ENCODE measurements at regions not wholly inside any gene's neighbourhood (a gene's known extent, or its start where the extent isn't known, plus 50 kb on each side); places are given as distances from the start of the nearest gene placed in this dataset.

DNA sequence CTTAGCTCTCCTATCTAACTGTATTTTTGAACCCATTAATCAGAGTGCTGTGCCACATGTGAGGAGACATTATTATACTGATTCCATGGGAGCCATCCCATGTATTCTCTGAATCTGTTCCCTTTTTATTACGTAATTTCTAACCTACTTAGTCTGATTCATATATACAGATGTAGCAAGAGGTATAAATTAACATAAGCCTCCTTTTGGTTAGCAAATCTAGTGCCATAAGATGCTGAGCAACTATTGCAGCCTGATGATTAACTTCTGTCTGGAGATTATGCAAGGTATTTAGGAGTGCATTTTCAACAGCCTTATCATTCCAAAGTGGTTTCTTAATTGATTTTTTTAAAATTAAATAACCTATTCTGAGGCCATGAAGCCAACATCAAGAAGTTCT, 80.2 kb upstream of the EPCAM start:
- no peaks in the 10 kb centered on the region for H3K9me1 ChIP-seq (ENCODE audit: control insufficient read depth, extremely low read depth, insufficient read depth, low read length)
- H4K20me1 ChIP-seq (ENCODE audit: control insufficient read depth, extremely low read depth, insufficient read depth, low read length): no peaks in the 10 kb centered on the region
- H3K36me3 ChIP-seq (ENCODE audit: control insufficient read depth in 2 of 2, extremely low read depth in 1 of 2, insufficient read depth in 2 of 2, low read length in 2 of 2): no peaks in the 10 kb centered on the region
- dilution Hi-C loops (cut with MboI; ENCODE audit: extremely low pct_ligation_motif_present, low sequenced_read_pairs): no loop called here
- no peaks in the 10 kb centered on the region for H3K9me3 ChIP-seq (ENCODE audit: control insufficient read depth, low read depth, low read length)
- H3K27me3 ChIP-seq (ENCODE audit: control insufficient read depth, extremely low read depth, insufficient read depth, low read length): no peaks in the 10 kb centered on the region
- FAIRE-seq: no peak
- no peak overlapping the region for H3K27ac ChIP-seq (ENCODE audit: control insufficient read depth, insufficient read depth, low read length)
- no peak overlapping the region for H3K4me2 ChIP-seq (ENCODE audit: control insufficient read depth, extremely low read depth, insufficient read depth, low read depth, low read length)
- H2AFZ ChIP-seq (ENCODE audit: control insufficient read depth, low read length): no peak overlapping the region
- TF ChIP-seq EZH2 (IDR thresholded peaks at IDR 0.05; ENCODE audit: low read length): no peak
- TF ChIP-seq, protein P1, sequence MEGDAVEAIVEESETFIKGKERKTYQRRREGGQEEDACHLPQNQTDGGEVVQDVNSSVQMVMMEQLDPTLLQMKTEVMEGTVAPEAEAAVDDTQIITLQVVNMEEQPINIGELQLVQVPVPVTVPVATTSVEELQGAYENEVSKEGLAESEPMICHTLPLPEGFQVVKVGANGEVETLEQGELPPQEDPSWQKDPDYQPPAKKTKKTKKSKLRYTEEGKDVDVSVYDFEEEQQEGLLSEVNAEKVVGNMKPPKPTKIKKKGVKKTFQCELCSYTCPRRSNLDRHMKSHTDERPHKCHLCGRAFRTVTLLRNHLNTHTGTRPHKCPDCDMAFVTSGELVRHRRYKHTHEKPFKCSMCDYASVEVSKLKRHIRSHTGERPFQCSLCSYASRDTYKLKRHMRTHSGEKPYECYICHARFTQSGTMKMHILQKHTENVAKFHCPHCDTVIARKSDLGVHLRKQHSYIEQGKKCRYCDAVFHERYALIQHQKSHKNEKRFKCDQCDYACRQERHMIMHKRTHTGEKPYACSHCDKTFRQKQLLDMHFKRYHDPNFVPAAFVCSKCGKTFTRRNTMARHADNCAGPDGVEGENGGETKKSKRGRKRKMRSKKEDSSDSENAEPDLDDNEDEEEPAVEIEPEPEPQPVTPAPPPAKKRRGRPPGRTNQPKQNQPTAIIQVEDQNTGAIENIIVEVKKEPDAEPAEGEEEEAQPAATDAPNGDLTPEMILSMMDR (optimal IDR thresholded peaks at IDR 0.05 in 1 of 3, IDR thresholded peaks at IDR 0.05 in 1 of 3, conservative IDR thresholded peaks at IDR 0.05 in 1 of 3; ENCODE audit: extremely low read depth in 1 of 3, insufficient read depth in 2 of 3, low read length in 3 of 3): no peak
- H3K4me1 ChIP-seq (ENCODE audit: control insufficient read depth, extremely low read depth, insufficient read depth, low read length): peaks cover 4% of the 10 kb centered on the region
- H3K4me3 ChIP-seq (ENCODE audit: control insufficient read depth in 2 of 3, extremely low read depth in 1 of 3, insufficient read depth in 2 of 3, low read depth in 1 of 3, low read length in 3 of 3): no peak overlapping the region
- no peaks in the 10 kb centered on the region for H3K79me2 ChIP-seq (ENCODE audit: control insufficient read depth, insufficient read depth, low read length)
- DNase-seq (ENCODE audit: low read depth, low spot score): peak; percentile 32
- no peak overlapping the region for H3K9ac ChIP-seq (ENCODE audit: control insufficient read depth, extremely low read depth, insufficient read depth, low read length)

DNA sequence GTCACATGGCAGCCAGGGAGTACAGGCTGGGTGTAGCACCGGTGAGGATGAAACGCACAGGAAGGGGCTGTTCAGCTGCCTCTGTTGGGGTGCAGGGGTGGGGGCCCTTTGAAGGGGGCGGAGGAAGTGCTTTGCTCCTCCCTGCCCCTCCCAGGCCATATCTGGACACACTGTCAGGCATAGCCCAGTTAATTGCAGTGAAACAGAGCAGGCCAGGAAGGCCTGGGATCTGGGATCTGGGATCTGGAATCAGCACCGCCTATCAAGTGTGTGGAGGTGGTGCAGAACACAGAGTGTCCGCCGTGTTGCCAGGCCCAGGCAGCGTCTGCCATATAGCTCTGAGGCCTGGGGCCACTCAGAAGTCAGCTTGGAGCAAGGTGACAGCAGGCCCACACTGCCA, 85.5 kb upstream of the EPCAM start:
- Histone ChIP-seq H3K4me2 (ENCODE audit: control insufficient read depth, extremely low read depth, insufficient read depth, low read depth, low read length) (no peak overlapping the region), H3K9me1 (ENCODE audit: control insufficient read depth, extremely low read depth, insufficient read depth, low read length) (no peaks in the 10 kb centered on the region), H3K9me3 (ENCODE audit: control insufficient read depth, low read depth, low read length) (no peaks in the 10 kb centered on the region), H3K4me1 (ENCODE audit: control insufficient read depth, extremely low read depth, insufficient read depth, low read length) (no peaks in the 10 kb centered on the region), H3K27ac (ENCODE audit: control insufficient read depth, insufficient read depth, low read length) (no peak overlapping the region), H3K27me3 (ENCODE audit: control insufficient read depth, extremely low read depth, insufficient read depth, low read length) (no peaks in the 10 kb centered on the region), H3K79me2 (ENCODE audit: control insufficient read depth, insufficient read depth, low read length) (no peaks in the 10 kb centered on the region), H4K20me1 (ENCODE audit: control insufficient read depth, extremely low read depth, insufficient read depth, low read length) (no peaks in the 10 kb centered on the region), H3K4me3 (ENCODE audit: control insufficient read depth in 2 of 3, extremely low read depth in 1 of 3, insufficient read depth in 2 of 3, low read depth in 1 of 3, low read length in 3 of 3) (no peak overlapping the region), H3K36me3 (ENCODE audit: control insufficient read depth in 2 of 2, extremely low read depth in 1 of 2, insufficient read depth in 2 of 2, low read length in 2 of 2) (no peaks in the 10 kb centered on the region), H3K9ac (ENCODE audit: control insufficient read depth, extremely low read depth, insufficient read depth, low read length) (no peak overlapping the region), H2AFZ (ENCODE audit: control insufficient read depth, low read length) (no peak overlapping the region)
- no peak for FAIRE-seq
- TF ChIP-seq, protein P1 (optimal IDR thresholded peaks at IDR 0.05 in 1 of 3, IDR thresholded peaks at IDR 0.05 in 1 of 3, conservative IDR thresholded peaks at IDR 0.05 in 1 of 3; ENCODE audit: extremely low read depth in 1 of 3, insufficient read depth in 2 of 3, low read length in 3 of 3): no peak
- TF ChIP-seq EZH2 (IDR thresholded peaks at IDR 0.05; ENCODE audit: low read length): no peak
- dilution Hi-C loops (cut with MboI; ENCODE audit: extremely low pct_ligation_motif_present, low sequenced_read_pairs): no loop called here
- no peak for DNase-seq (ENCODE audit: low read depth, low spot score)
